Heart left ventricle (tissue), 16 donors: ENCODE measurements at regions not wholly inside any gene's neighbourhood (a gene's known extent, or its start where the extent isn't known, plus 50 kb on each side); places are given as distances from the start of the nearest gene placed in this dataset.

Source experiments
- ATAC-seq, 4 donors: fragments of 200-7000 bp; cut with Tn5 transposase; one replicate each; pipeline ENCODE4 v1.9.1; 2020 to 2022; ENCODE audit warnings: moderate library complexity in 4 of 4, mild to moderate bottlenecking in 3 of 4, moderate number of reproducible peaks in 1 of 4
- DNase-seq, 5 donors: peaks; one replicate each; pipeline ENCODE4 v3.0.0-alpha.2; 2020
- H3K27ac ChIP-seq, 12 donors: fragments of 200-600 bp; sonication (generic) in 4 of 12; one replicate each; pipeline versions ENCODE4 v1.5.0 to v1.8.0; 2016 to 2022; ENCODE audit warnings: mild to moderate bottlenecking in 2 of 12
- H3K27me3 ChIP-seq, 9 donors: fragments of 200-600 bp; sonication (generic) in 2 of 9; one replicate each; pipeline versions ENCODE4 v1.5.1 to v1.8.0; 2016 to 2022; ENCODE audit warnings: mild to moderate bottlenecking in 3 of 9
- H3K36me3 ChIP-seq, 9 donors: fragments of 200-600 bp; sonication (generic) in 2 of 9; one replicate each; pipeline versions ENCODE4 v1.5.0 to v1.8.0; 2018 to 2022; ENCODE audit warnings: mild to moderate bottlenecking in 2 of 9
- H3K4me1 ChIP-seq, 12 donors: fragments of 200-600 bp; sonication (generic) in 4 of 12; one replicate each; pipeline versions ENCODE4 v1.5.0 to v1.8.0; 2016 to 2022; ENCODE audit warnings: mild to moderate bottlenecking in 3 of 12
- H3K4me3 ChIP-seq, 12 donors: fragments of 200-600 bp; sonication (generic) in 4 of 12; one replicate each; pipeline versions ENCODE4 v1.5.0 to v1.8.0; 2017 to 2022; ENCODE audit warnings: mild to moderate bottlenecking in 9 of 12, moderate library complexity in 4 of 12
- H3K9me3 ChIP-seq, 12 donors: fragments of 200-600 bp; sonication (generic) in 4 of 12; one replicate each; pipeline versions ENCODE4 v1.5.0 to v1.8.0; 2016 to 2022; ENCODE audit warnings: mild to moderate bottlenecking in 1 of 12
- CTCF ChIP-seq, 12 donors: fragments of 200-600 bp; sonication (generic) in 4 of 12; IDR thresholded peaks; one replicate each; pipeline versions ENCODE4 v1.5.0 to v1.8.0; 2018 to 2022; ENCODE audit warnings: antibody characterized with exemption in 12 of 12, mild to moderate bottlenecking in 5 of 12
- POLR2A ChIP-seq, 2 donors: fragments of 450-650 bp; IDR thresholded peaks; one replicate each; pipeline ENCODE4 v1.6.1; 2017; ENCODE audit warnings: antibody characterized with exemption in 2 of 2, mild to moderate bottlenecking in 2 of 2, moderate library complexity in 2 of 2
- WGBS, 4 donors: extraction: QIAGEN DNeasy Blood & Tissue Kit in 2 of 4; methylation state at CpG; one replicate each; pipeline versions ENCODE4 v1.1.5 to v1.1.7; 2013 to 2018; 5-methylcytosine and 5-hydroxymethylcytosine counted together
- intact Hi-C, 10 donors: fragments of 100-400 bp; cut with DNase I; formaldehyde crosslinking; loops; one replicate each; pipeline versions ENCODE4 v1.11.1 to v1.14.2; 2022
- donor health status: ischemic (EF 13 %, LVEDD 7.1; RV severe dilation, severe dysfunction).
- donor health status: healthy with polysubstance abuse.
- donor health status: DM: no; HTN: yes; CAD: no.
- donor health status: DM: no; HTN: no; CAD: no.
- donor health status: ischemic (EF 25% LVEDD 6.9; RV normal size, moderate dysfunction).
- donor health status: ischemic (EF 25% LVEDD 5.7; RV mildly dilated, moderate dysfunction).
- donor health status: healthy.
- donor health status: DM: yes; HTN: yes; CAD: no.
- donor health status: ischemic (EF 35%, LVEDD 5.7; RV mildly dilated, moderate dysfunction).
- donor health status: nonischemic (EF 11% LVEDD 7.7; RV severe dilation, severe dysfunction).
- donor health status: DM: yes; HTN: yes; CAD: no.
- donor health status: PGD.
- donor health status: ischemic (EF 29% LVEDD 5.4; RV normal size, mild dysfunction).
- donor health status: nonischemic (EF 23%, LVEDD 6.1; RV moderate dilation, normal function).

GRCh38 chr2:57848723-57849122 lies 197.9 kb upstream of the VRK2 start:
- intact Hi-C loops: no loop called here
- H3K27me3 ChIP-seq: no peaks in the 10 kb centered on the region
- H3K9me3 ChIP-seq: peaks cover 0 to 12% (median 0%) of the 10 kb centered on the region in 12 donors
- TF ChIP-seq POLR2A (IDR thresholded peaks at IDR 0.05): no peak
- TF ChIP-seq CTCF (IDR thresholded peaks at IDR 0.05): no peak
- ATAC-seq (no peak), DNase-seq (no peak)
- no peak overlapping the region for H3K4me3 ChIP-seq
- H3K36me3 ChIP-seq: no peaks in the 10 kb centered on the region
- H3K4me1 ChIP-seq: no peaks in the 10 kb centered on the region
- H3K27ac ChIP-seq: no peak overlapping the region
- WGBS, 4 donors: 69 to 73% (median 70%) methylated on average over 4 of the region's 4 CpGs

- WGBS, 4 donors: 88 to 99% (median 92%) methylated on average over 1 to 3 of the region's 3 CpGs; no CpG with 5 or more reads in 1 of the 4 donors
- DNase-seq (no peak), ATAC-seq (no peak)
- Histone ChIP-seq H3K9me3 (peaks cover 0 to 12% (median 0%) of the 10 kb centered on the region in 12 donors), H3K27ac (no peak overlapping the region), H3K4me3 (no peak overlapping the region), H3K36me3 (no peaks in the 10 kb centered on the region), H3K4me1 (no peaks in the 10 kb centered on the region), H3K27me3 (no peaks in the 10 kb centered on the region)
- intact Hi-C loops: no loop called here
- no peak for TF ChIP-seq CTCF (IDR thresholded peaks at IDR 0.05)
- no peak for TF ChIP-seq POLR2A (IDR thresholded peaks at IDR 0.05)
These were observed 196.8 kb upstream of the VRK2 start for GRCh38 chr2:57849843-57850242.

GRCh38 chr2:57850415-57851130 lies 196.0 kb upstream of the VRK2 start:
- DNase-seq (no peak), ATAC-seq (no peak)
- H3K27me3 ChIP-seq: no peaks in the 10 kb centered on the region
- no peak overlapping the region for H3K27ac ChIP-seq
- H3K9me3 ChIP-seq: peaks cover 0 to 12% (median 0%) of the 10 kb centered on the region in 12 donors
- WGBS, 4 donors: 85 to 88% (median 85%) methylated on average over 13 to 15 of the region's 15 CpGs
- no peak overlapping the region for H3K4me3 ChIP-seq
- no peaks in the 10 kb centered on the region for H3K36me3 ChIP-seq
- TF ChIP-seq POLR2A (IDR thresholded peaks at IDR 0.05) (no peak), CTCF (IDR thresholded peaks at IDR 0.05) (no peak)
- no peaks in the 10 kb centered on the region for H3K4me1 ChIP-seq
- intact Hi-C loops: no loop called here

GRCh38 chr2:57855212-57855611 lies 191.4 kb upstream of the VRK2 start:
- no peaks in the 10 kb centered on the region for H3K9me3 ChIP-seq
- H3K27me3 ChIP-seq: no peaks in the 10 kb centered on the region
- no peak for TF ChIP-seq CTCF (IDR thresholded peaks at IDR 0.05)
- TF ChIP-seq POLR2A (IDR thresholded peaks at IDR 0.05): no peak
- H3K4me1 ChIP-seq: no peaks in the 10 kb centered on the region
- no peaks in the 10 kb centered on the region for H3K36me3 ChIP-seq
- intact Hi-C loops: no loop called here
- no peak overlapping the region for H3K4me3 ChIP-seq
- ATAC-seq (no peak), DNase-seq (no peak)
- no peak overlapping the region for H3K27ac ChIP-seq
